H9 (cell line): ENCODE measurements at regions not wholly inside any gene's neighbourhood (a gene's known extent, or its start where the extent isn't known, plus 50 kb on each side); places are given as distances from the start of the nearest gene placed in this dataset.

Experiments
- DNase-seq: peaks from one replicate; pipeline ENCODE4 v3.0.0-alpha.2; 2017
- H2AFZ ChIP-seq: one replicate; pipeline ENCODE4 v1.6.1; 2013; ENCODE audit warnings: mild to moderate bottlenecking, low read length, control low read depth, moderate library complexity
- H2AK5ac ChIP-seq: 2 replicates; pipeline ENCODE4 v1.6.1; 2013; ENCODE audit warnings: low read length, control low read depth, mixed read lengths; ENCODE audit not compliant: insufficient read length
- H2BK120ac ChIP-seq: one replicate; pipeline ENCODE4 v1.6.1; 2013; ENCODE audit warnings: low read depth, mild to moderate bottlenecking, low read length, control low read depth, inconsistent platforms; ENCODE audit not compliant: poor library complexity, severe bottlenecking
- H2BK12ac ChIP-seq: 2 replicates; pipeline ENCODE4 v1.6.1; 2013; ENCODE audit warnings: low read length, control low read depth, mixed read lengths, low read depth; ENCODE audit not compliant: insufficient read length
- H2BK15ac ChIP-seq: 2 replicates; pipeline ENCODE4 v1.6.1; 2013; ENCODE audit warnings: low read depth, low read length, control low read depth
- H2BK20ac ChIP-seq: one replicate; pipeline ENCODE4 v1.6.1; 2013; ENCODE audit warnings: low read depth, mild to moderate bottlenecking, low read length, control low read depth, inconsistent platforms; ENCODE audit not compliant: poor library complexity, severe bottlenecking
- H2BK5ac ChIP-seq: 2 replicates; pipeline ENCODE4 v1.6.1; 2013; ENCODE audit warnings: low read length, control low read depth, mixed read lengths; ENCODE audit not compliant: insufficient read length
- H3K14ac ChIP-seq: 2 replicates; pipeline ENCODE4 v1.6.1; 2013; ENCODE audit warnings: low read length, control low read depth; ENCODE audit not compliant: insufficient read depth
- H3K18ac ChIP-seq: 2 replicates; pipeline ENCODE4 v1.6.1; 2013; ENCODE audit warnings: low read depth, mild to moderate bottlenecking, mixed read lengths, low read length, control low read depth; ENCODE audit not compliant: insufficient read length
- H3K23ac ChIP-seq: 2 replicates; pipeline ENCODE4 v1.6.1; 2013; ENCODE audit warnings: low read length, control low read depth, mixed read lengths, low read depth; ENCODE audit not compliant: insufficient read length
- H3K23me2 ChIP-seq: 2 replicates; pipeline ENCODE4 v1.6.1; 2013; ENCODE audit warnings: low read depth, mild to moderate bottlenecking, mixed read lengths, low read length, control low read depth; ENCODE audit not compliant: insufficient read length, poor library complexity, severe bottlenecking
- H3K27ac ChIP-seq: 2 replicates; pipeline ENCODE4 v1.5.1; 2013; ENCODE audit warnings: low read length, control low read depth, mixed read lengths, low read depth; ENCODE audit not compliant: insufficient read length
- H3K27me3 ChIP-seq: 2 replicates; pipeline ENCODE4 v1.6.1; 2013; ENCODE audit warnings: low read length, control low read depth, inconsistent platforms; ENCODE audit not compliant: insufficient read depth
- H3K4ac ChIP-seq: 2 replicates; pipeline ENCODE4 v1.6.1; 2013; ENCODE audit warnings: low read depth, mild to moderate bottlenecking, control low read depth, inconsistent platforms, low read length, moderate library complexity
- H3K4me1 ChIP-seq: 2 replicates; pipeline ENCODE4 v1.6.1; 2013; ENCODE audit warnings: low read length, control low read depth, inconsistent platforms; ENCODE audit not compliant: insufficient read depth
- H3K4me2 ChIP-seq: 2 replicates; pipeline ENCODE4 v1.6.1; 2013; ENCODE audit warnings: low read length, control low read depth, mixed read lengths; ENCODE audit not compliant: insufficient read length, insufficient read depth
- H3K56ac ChIP-seq: 2 replicates; pipeline ENCODE4 v1.6.1; 2013; ENCODE audit warnings: low read depth, mild to moderate bottlenecking, mixed read lengths, low read length, control low read depth; ENCODE audit not compliant: insufficient read length
- H3K79me1 ChIP-seq: 2 replicates; pipeline ENCODE4 v1.6.1; 2013; ENCODE audit warnings: low read depth, mild to moderate bottlenecking, moderate library complexity, low read length, control low read depth, inconsistent platforms; ENCODE audit not compliant: insufficient read depth, poor library complexity, severe bottlenecking
- H3K79me2 ChIP-seq: 2 replicates; pipeline ENCODE4 v1.6.1; 2013; ENCODE audit warnings: low read length, control low read depth, inconsistent platforms; ENCODE audit not compliant: insufficient read depth
- H3K9ac ChIP-seq: 2 replicates; pipeline ENCODE4 v1.6.1; 2013; ENCODE audit warnings: low read length, control low read depth, mixed read lengths; ENCODE audit not compliant: insufficient read length; ENCODE audit errors: extremely low read depth
- H3K9me3 ChIP-seq: one replicate; pipeline ENCODE4 v1.6.1; 2013; ENCODE audit warnings: low read depth, low read length, inconsistent platforms; ENCODE audit not compliant: control insufficient read depth
- H3T11ph ChIP-seq: one replicate; pipeline ENCODE4 v1.6.1; 2013; ENCODE audit warnings: mild to moderate bottlenecking, low read length, control low read depth, inconsistent platforms
- H4K20me1 ChIP-seq: one replicate; pipeline ENCODE4 v1.6.1; 2013; ENCODE audit not compliant: control insufficient read depth, insufficient read length, insufficient read depth
- H4K5ac ChIP-seq: 2 replicates; pipeline ENCODE4 v1.6.1; 2013; ENCODE audit warnings: low read depth, mild to moderate bottlenecking, mixed read lengths, low read length, control low read depth; ENCODE audit not compliant: insufficient read length
- H4K8ac ChIP-seq: replicated peaks from 2 replicates; pipeline ENCODE4 v1.6.1; 2013; ENCODE audit warnings: low read length, control low read depth, mixed read lengths, low read depth; ENCODE audit not compliant: insufficient read length
- H4K91ac ChIP-seq: 2 replicates; pipeline ENCODE4 v1.6.1; 2013; ENCODE audit warnings: low read depth, mild to moderate bottlenecking, moderate library complexity, mixed read lengths, low read length, control low read depth; ENCODE audit not compliant: insufficient read length
- H3K27ac Mint-ChIP-seq, 3 experiments: 2 replicates in 2 of 3; 3 replicates in 1 of 3; pipeline ENCODE4 v1.8.0; 2020 to 2021; ENCODE audit warnings: mixed read lengths in 3 of 3, mild to moderate bottlenecking in 1 of 3, moderate library complexity in 1 of 3
- H3K27me3 Mint-ChIP-seq: 2 replicates; pipeline ENCODE4 v1.8.0; 2021; ENCODE audit warnings: low read depth, mild to moderate bottlenecking, moderate library complexity, mixed read lengths
- H3K36me3 Mint-ChIP-seq, 3 experiments: 2 replicates in 2 of 3; 3 replicates in 1 of 3; pipeline ENCODE4 v1.8.0; 2020 to 2021; ENCODE audit warnings: low read depth in 3 of 3, mixed read lengths in 3 of 3; ENCODE audit not compliant: insufficient read depth in 1 of 3
- H3K4me1 Mint-ChIP-seq, 2 experiments: 2 replicates each; pipeline ENCODE4 v1.8.0; 2020; ENCODE audit warnings: mixed read lengths in 2 of 2
- H3K4me3 Mint-ChIP-seq, 2 experiments: 2 replicates in 1 of 2; 3 replicates in 1 of 2; pipeline ENCODE4 v1.8.0; 2020 to 2021; ENCODE audit warnings: mild to moderate bottlenecking in 2 of 2, mixed read lengths in 2 of 2, moderate library complexity in 1 of 2
- H3K9me3 Mint-ChIP-seq, 2 experiments: 2 replicates in 1 of 2; 3 replicates in 1 of 2; pipeline ENCODE4 v1.8.0; 2020; ENCODE audit warnings: mild to moderate bottlenecking in 2 of 2, mixed read lengths in 2 of 2, moderate library complexity in 1 of 2
- TF ChIP-seq, protein P1 (sequence below): fragments of 200-600 bp; sonication (generic); conservative IDR thresholded peaks from 3 replicates; pipeline ENCODE4 v1.8.0; 2021; ENCODE audit warnings: antibody characterized with exemption, mild to moderate bottlenecking

DNA sequence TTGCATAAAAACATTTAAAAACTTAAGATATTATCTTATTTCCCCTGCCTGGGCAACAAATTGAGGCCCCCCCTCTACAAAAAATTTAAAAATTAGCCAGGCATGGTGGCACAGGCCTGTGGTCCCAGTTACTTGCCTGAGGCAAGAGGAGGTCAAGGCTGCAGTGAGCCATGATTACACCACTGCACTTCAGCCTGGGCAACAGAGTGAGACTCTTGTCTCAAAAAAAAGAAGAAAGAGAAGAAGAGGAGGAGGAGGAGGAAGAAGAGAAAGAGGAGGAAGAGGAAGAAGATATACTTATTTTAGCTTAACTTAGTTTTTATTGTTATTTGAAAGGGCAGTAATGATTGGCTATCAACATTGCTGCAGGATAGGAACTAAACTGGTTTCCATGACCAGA, 73.8 kb upstream of the IPO9 start:
- Histone ChIP-seq H3T11ph (no peak overlapping the region), H3K14ac (no peak overlapping the region), H3K27me3 (no peaks in the 10 kb centered on the region), H2BK20ac (no peak overlapping the region), H3K79me1 (no peaks in the 10 kb centered on the region), H3K4me1 (peaks cover 19% of the 10 kb centered on the region; the same call in 1 of the 2 replicates), H2BK15ac (no peak overlapping the region), H3K9me3 (no peaks in the 10 kb centered on the region), H4K8ac (no peak overlapping the region), H3K23ac (no peak overlapping the region), H3K27ac (no peak overlapping the region), H3K23me2 (no peaks in the 10 kb centered on the region), H2BK12ac (no peak overlapping the region), H3K79me2 (peaks cover 5% of the 10 kb centered on the region; the same call in 1 of the 2 replicates), H3K9ac (no peak overlapping the region), H2AK5ac (no peak overlapping the region), H3K56ac (no peak overlapping the region), H2AFZ (no peak overlapping the region), H2BK5ac (no peak overlapping the region), H3K4me2 (no peak overlapping the region), H3K18ac (no peak overlapping the region), H2BK120ac (no peak overlapping the region), H4K91ac (no peak overlapping the region), H4K20me1 (no peaks in the 10 kb centered on the region), H4K5ac (no peak overlapping the region), H3K4ac (no peak overlapping the region)
- Mint-ChIP-seq H3K4me3 (no peak overlapping the region), H3K9me3 (no peaks in the 10 kb centered on the region), H3K36me3 (no peaks in the 10 kb centered on the region), H3K4me1 (peaks cover 47 to 55% of the 10 kb centered on the region in 2 experiments), H3K27ac (peak overlapping the region in 1 of 3 experiments; percentile 46; a peak in 1 of 7 replicates), H3K27me3 (no peaks in the 10 kb centered on the region; the same call in 1 of the 2 replicates)
- no peak for DNase-seq
- TF ChIP-seq, protein P1, sequence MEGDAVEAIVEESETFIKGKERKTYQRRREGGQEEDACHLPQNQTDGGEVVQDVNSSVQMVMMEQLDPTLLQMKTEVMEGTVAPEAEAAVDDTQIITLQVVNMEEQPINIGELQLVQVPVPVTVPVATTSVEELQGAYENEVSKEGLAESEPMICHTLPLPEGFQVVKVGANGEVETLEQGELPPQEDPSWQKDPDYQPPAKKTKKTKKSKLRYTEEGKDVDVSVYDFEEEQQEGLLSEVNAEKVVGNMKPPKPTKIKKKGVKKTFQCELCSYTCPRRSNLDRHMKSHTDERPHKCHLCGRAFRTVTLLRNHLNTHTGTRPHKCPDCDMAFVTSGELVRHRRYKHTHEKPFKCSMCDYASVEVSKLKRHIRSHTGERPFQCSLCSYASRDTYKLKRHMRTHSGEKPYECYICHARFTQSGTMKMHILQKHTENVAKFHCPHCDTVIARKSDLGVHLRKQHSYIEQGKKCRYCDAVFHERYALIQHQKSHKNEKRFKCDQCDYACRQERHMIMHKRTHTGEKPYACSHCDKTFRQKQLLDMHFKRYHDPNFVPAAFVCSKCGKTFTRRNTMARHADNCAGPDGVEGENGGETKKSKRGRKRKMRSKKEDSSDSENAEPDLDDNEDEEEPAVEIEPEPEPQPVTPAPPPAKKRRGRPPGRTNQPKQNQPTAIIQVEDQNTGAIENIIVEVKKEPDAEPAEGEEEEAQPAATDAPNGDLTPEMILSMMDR = no peak
